Natural killer cell (primary cell): ENCODE measurements at regions not wholly inside any gene's neighbourhood (a gene's known extent, or its start where the extent isn't known, plus 50 kb on each side); places are given as distances from the start of the nearest gene placed in this dataset.

ENCODE experiments used
- ATAC-seq, 3 donors: fragments of 150-1000 bp in 2 of 3; fragments of 200-7000 bp in 1 of 3; cut with Tn5 transposase; 1 replicate in 1 of 3; 2 replicates in 2 of 3; pipeline ENCODE4 v1.10.0; 2021; ENCODE audit warnings: mild to moderate bottlenecking in 2 of 3, moderate library complexity in 2 of 3
- DNase-seq, 2 donors: peaks; one replicate each; pipeline versions ENCODE4 v3.0.0 to v3.0.0-alpha.2; 2013 to 2021; ENCODE audit warnings: mixed read lengths in 1 of 2
- H3K27ac ChIP-seq: one replicate; pipeline ENCODE4 v1.5.1; 2013; ENCODE audit warnings: mild to moderate bottlenecking, low read length
- H3K27me3 ChIP-seq: one replicate; pipeline ENCODE4 v1.6.1; 2013; ENCODE audit warnings: low read length; ENCODE audit not compliant: control insufficient read depth, insufficient read depth
- H3K36me3 ChIP-seq: one replicate; pipeline ENCODE4 v1.6.1; 2013; ENCODE audit warnings: low read length; ENCODE audit not compliant: control insufficient read depth, insufficient read depth
- H3K4me1 ChIP-seq: one replicate; pipeline ENCODE4 v1.6.1; 2013; ENCODE audit warnings: low read length; ENCODE audit not compliant: control insufficient read depth, insufficient read depth
- H3K4me3 ChIP-seq: one replicate; pipeline ENCODE4 v1.5.1; 2013; ENCODE audit warnings: low read length
- H3K9me3 ChIP-seq: one replicate; pipeline ENCODE4 v1.6.1; 2013; ENCODE audit warnings: low read length; ENCODE audit not compliant: control insufficient read depth, insufficient read depth
- H3K27ac Mint-ChIP-seq, 2 donors: one replicate each; pipeline ENCODE4 v1.8.0; 2022; ENCODE audit warnings: mild to moderate bottlenecking in 2 of 2, mixed read lengths in 2 of 2, moderate library complexity in 1 of 2
- H3K27me3 Mint-ChIP-seq, 2 donors: one replicate each; pipeline ENCODE4 v1.8.0; 2022; ENCODE audit warnings: low read depth in 2 of 2, mixed read lengths in 2 of 2
- H3K36me3 Mint-ChIP-seq: one replicate; pipeline ENCODE4 v1.8.0; 2022; ENCODE audit warnings: mixed read lengths
- H3K4me1 Mint-ChIP-seq, 2 donors: one replicate each; pipeline ENCODE4 v1.8.0; 2022; ENCODE audit warnings: mixed read lengths in 2 of 2
- H3K4me3 Mint-ChIP-seq: one replicate; pipeline ENCODE4 v1.8.0; 2022; ENCODE audit warnings: mild to moderate bottlenecking, moderate library complexity, mixed read lengths
- H3K9me3 Mint-ChIP-seq, 2 donors: one replicate each; pipeline ENCODE4 v1.8.0; 2022; ENCODE audit warnings: mixed read lengths in 2 of 2
- CTCF ChIP-seq: fragments of 200-600 bp; IDR thresholded peaks from one replicate; pipeline ENCODE4 v1.8.0; 2022; ENCODE audit warnings: antibody characterized with exemption
- WGBS: methylation state at CpG from one replicate; pipeline ENCODE4 v1.1.7; 2013; ENCODE audit warnings: missing lambda C conversion rate; ENCODE audit not compliant: insufficient coverage; 5-methylcytosine and 5-hydroxymethylcytosine counted together
- intact Hi-C: fragments of 100-400 bp; cut with micrococcal nuclease; formaldehyde crosslinking; loops from one replicate; pipeline ENCODE4 v1.14.2; 2022

- intact Hi-C loops = no loop called here
- DNase-seq = no peak
- Histone ChIP-seq H3K4me3 (no peak overlapping the region), H3K36me3 (no peaks in the 10 kb centered on the region), H3K9me3 (peaks cover 7% of the 10 kb centered on the region), H3K27me3 (no peaks in the 10 kb centered on the region), H3K27ac (no peak overlapping the region), H3K4me1 (no peaks in the 10 kb centered on the region)
- WGBS = 79% methylated on average over 9 of the region's 9 CpGs
- no peaks in the 10 kb centered on the region for H3K4me1 Mint-ChIP-seq
- no peak overlapping the region for H3K4me3 Mint-ChIP-seq
- H3K27ac Mint-ChIP-seq = no peak overlapping the region
- peaks cover 0 to 2% of the 10 kb centered on the region in 2 donors for H3K9me3 Mint-ChIP-seq
- TF ChIP-seq CTCF = no peak
- no peaks in the 10 kb centered on the region for H3K36me3 Mint-ChIP-seq
- peaks cover 3 to 8% of the 10 kb centered on the region in 2 donors for H3K27me3 Mint-ChIP-seq
- ATAC-seq = no peak
Measured at GRCh38 chr10:130519791-130520190, 383.6 kb downstream of the GLRX3 start.

GRCh38 chr10:130531312-130531711, 395.1 kb downstream of the GLRX3 start:
- 91% methylated on average over 11 of the region's 11 CpGs for WGBS
- no peaks in the 10 kb centered on the region for H3K4me1 Mint-ChIP-seq
- intact Hi-C loops = no loop called here
- no peaks in the 10 kb centered on the region for H3K36me3 Mint-ChIP-seq
- no peak overlapping the region for H3K27ac Mint-ChIP-seq
- DNase-seq (no peak), ATAC-seq (no peak)
- Histone ChIP-seq H3K4me1 (no peaks in the 10 kb centered on the region), H3K4me3 (no peak overlapping the region), H3K27ac (no peak overlapping the region), H3K9me3 (no peaks in the 10 kb centered on the region), H3K27me3 (no peaks in the 10 kb centered on the region), H3K36me3 (no peaks in the 10 kb centered on the region)
- H3K4me3 Mint-ChIP-seq = no peak overlapping the region
- H3K9me3 Mint-ChIP-seq = no peaks in the 10 kb centered on the region
- no peak for TF ChIP-seq CTCF
- H3K27me3 Mint-ChIP-seq = peaks cover 0 to 2% of the 10 kb centered on the region in 2 donors

GRCh38 chr10:130541090-130541489, 404.9 kb downstream of the GLRX3 start:
- H3K36me3 Mint-ChIP-seq = no peaks in the 10 kb centered on the region
- no peak overlapping the region for H3K4me3 Mint-ChIP-seq
- H3K27me3 ChIP-seq = no peaks in the 10 kb centered on the region
- no peaks in the 10 kb centered on the region for H3K4me1 ChIP-seq
- intact Hi-C loops = no loop called here
- no peak for ATAC-seq
- no peaks in the 10 kb centered on the region for H3K4me1 Mint-ChIP-seq
- no peak for DNase-seq
- TF ChIP-seq CTCF = no peak
- H3K4me3 ChIP-seq = no peak overlapping the region
- WGBS = 71% methylated on average over 1 of the region's 1 CpG
- no peak overlapping the region for H3K27ac ChIP-seq
- no peak overlapping the region for H3K27ac Mint-ChIP-seq
- H3K9me3 Mint-ChIP-seq = no peaks in the 10 kb centered on the region
- H3K9me3 ChIP-seq = no peaks in the 10 kb centered on the region
- H3K36me3 ChIP-seq = no peaks in the 10 kb centered on the region
- H3K27me3 Mint-ChIP-seq = peaks cover 0 to 4% of the 10 kb centered on the region in 2 donors

GRCh38 chr10:130542761-130543160, 406.6 kb downstream of the GLRX3 start:
- no peak overlapping the region for H3K4me3 Mint-ChIP-seq
- no peaks in the 10 kb centered on the region for H3K36me3 Mint-ChIP-seq
- peaks cover 0 to 2% of the 10 kb centered on the region in 2 donors for H3K27me3 Mint-ChIP-seq
- Histone ChIP-seq H3K4me1 (no peaks in the 10 kb centered on the region), H3K36me3 (no peaks in the 10 kb centered on the region), H3K9me3 (no peaks in the 10 kb centered on the region), H3K4me3 (no peak overlapping the region), H3K27me3 (no peaks in the 10 kb centered on the region), H3K27ac (no peak overlapping the region)
- intact Hi-C loops = no loop called here
- no peaks in the 10 kb centered on the region for H3K4me1 Mint-ChIP-seq
- ATAC-seq (no peak), DNase-seq (no peak)
- H3K27ac Mint-ChIP-seq = no peak overlapping the region
- TF ChIP-seq CTCF = no peak
- 88% methylated on average over 10 of the region's 10 CpGs for WGBS
- H3K9me3 Mint-ChIP-seq = no peaks in the 10 kb centered on the region
